Fibroblast of skin of left quadriceps (primary cell): ENCODE measurements at regions not wholly inside any gene's neighbourhood (a gene's known extent, or its start where the extent isn't known, plus 50 kb on each side); places are given as distances from the start of the nearest gene placed in this dataset.

Experiments used
- DNase-seq, 2 experiments: peaks; one replicate each; pipeline ENCODE4 v3.0.0-alpha.2; 2013; ENCODE audit warnings: low read depth in 2 of 2

GRCh38 chr2:10201201-10201600 lies 78.7 kb downstream of the RRM2 start:
- no peak for DNase-seq

GRCh38 chr2:10202131-10202665 lies 79.7 kb downstream of the RRM2 start:
- peak; percentile 34 to 39 for DNase-seq

GRCh38 chr2:10204326-10205161 lies 82.0 kb downstream of the RRM2 start:
- peak; percentile 62 to 64 for DNase-seq

- DNase-seq, result no peak
These were observed 82.6 kb downstream of the RRM2 start for GRCh38 chr2:10205162-10205475.

GRCh38 chr2:10208736-10209135 lies 86.2 kb downstream of the RRM2 start:
- DNase-seq, result no peak

GRCh38 chr2:10209406-10209935 lies 86.9 kb downstream of the RRM2 start:
- no peak for DNase-seq

- no peak for DNase-seq
These were observed 87.8 kb downstream of the RRM2 start for GRCh38 chr2:10210336-10210735.

- DNase-seq, result no peak
These were observed 89.4 kb downstream of the RRM2 start for GRCh38 chr2:10211844-10212422.

- DNase-seq, result no peak
These were observed 89.9 kb upstream of the HPCAL1 start for GRCh38 chr2:10212827-10213226.

GRCh38 chr2:10214179-10214578 lies 88.5 kb upstream of the HPCAL1 start:
- DNase-seq, result no peak

GRCh38 chr2:10215393-10215935 lies 87.2 kb upstream of the HPCAL1 start:
- no peak for DNase-seq

GRCh38 chr2:10216677-10217488 lies 85.8 kb upstream of the HPCAL1 start:
- no peak for DNase-seq

- no peak for DNase-seq
These were observed 84.9 kb upstream of the HPCAL1 start for GRCh38 chr2:10217489-10218435.

GRCh38 chr2:10220045-10220901 lies 82.4 kb upstream of the HPCAL1 start:
- no peak for DNase-seq

- no peak for DNase-seq
These were observed 81.8 kb upstream of the HPCAL1 start for GRCh38 chr2:10220902-10221391.

- DNase-seq, result no peak
These were observed 81.3 kb upstream of the HPCAL1 start for GRCh38 chr2:10221443-10221842.

- DNase-seq, result no peak
These were observed 80.5 kb upstream of the HPCAL1 start for GRCh38 chr2:10221976-10222870.

GRCh38 chr2:10223471-10223870 lies 79.2 kb upstream of the HPCAL1 start:
- DNase-seq, result no peak
